ENCODE measurements at regions not wholly inside any gene's neighbourhood (a gene's known extent, or its start where the extent isn't known, plus 50 kb on each side); places are given as distances from the start of the nearest gene placed in this dataset.

- Histone ChIP-seq H3K4me3 (no peak overlapping the region), H3K9me1 (ENCODE audit: control insufficient read depth, insufficient read depth, low read length) (no peaks in the 10 kb centered on the region), H2AFZ (ENCODE audit: low read depth, low read length) (no peak overlapping the region), H3K79me2 (ENCODE audit: control insufficient read depth, insufficient read depth, low read length) (no peaks in the 10 kb centered on the region), H3K27ac (ENCODE audit: extremely low read depth, low read depth, low read length) (no peak overlapping the region), H4K20me1 (replicated peaks; ENCODE audit: control insufficient read depth, insufficient read depth, low read length) (no peaks in the 10 kb centered on the region), H3K27me3 (ENCODE audit: control insufficient read depth in 2 of 2, insufficient read depth in 2 of 2, low read length in 2 of 2) (no peaks in the 10 kb centered on the region), H3K4me1 (replicated peaks in 1 of 2; ENCODE audit: control insufficient read depth in 2 of 2, insufficient read depth in 2 of 2, low read length in 2 of 2) (no peaks in the 10 kb centered on the region), H3K36me3 (ENCODE audit: control insufficient read depth, insufficient read depth, low read length) (no peaks in the 10 kb centered on the region), H3K4me2 (ENCODE audit: insufficient read depth, low read length) (no peak overlapping the region), H3K9ac (ENCODE audit: insufficient read depth in 1 of 2, low read depth in 2 of 2, low read length in 2 of 2) (no peak overlapping the region), H3K9me3 (replicated peaks; ENCODE audit: control insufficient read depth, insufficient read depth, low read depth, low read length) (no peaks in the 10 kb centered on the region)
- intact Hi-C loops (cut with micrococcal nuclease), result no loop called here
- no peak for ATAC-seq
- POLR2A ChIA-PET, result no interaction called here
- WGBS (ENCODE audit: insufficient coverage, low coverage, missing lambda C conversion rate), result under 1% methylated on average over 20 of the region's 24 CpGs
- TF ChIP-seq YY1 (IDR thresholded peaks at IDR 0.05; ENCODE audit: borderline replicate concordance in 1 of 3, control insufficient read depth in 1 of 3, extremely low read depth in 1 of 3, insufficient read depth in 3 of 3, insufficient read length in 1 of 3, insufficient replicate concordance in 2 of 3, low read depth in 1 of 3, low read length in 2 of 3) (no peak), OTX1 (CRISPR knock-in tag; IDR thresholded peaks at IDR 0.05) (no peak)
- in situ Hi-C loops (cut with MboI), result no loop called here
- FAIRE-seq, result no peak
- CTCF ChIA-PET (ENCODE audit: low intra/inter-chr PET ratio), result no interaction called here
- no TSS peak for BruUV-seq (replicated peaks)
- no peak for DNase-seq (ENCODE audit: extremely low read depth in 1 of 4, low spot score in 3 of 4)
Measured at GRCh38 chr11:48880021-48880441, 103.7 kb downstream of the TRIM51G start.

- CTCF ChIA-PET (ENCODE audit: low intra/inter-chr PET ratio), result no interaction called here
- whole genome bisulfite sequencing (ENCODE audit: insufficient coverage, low coverage, missing lambda C conversion rate), result 2% methylated on average over 3 of the region's 3 CpGs
- H3K79me2 ChIP-seq (ENCODE audit: control insufficient read depth, insufficient read depth, low read length), result no peaks in the 10 kb centered on the region
- FAIRE-seq, result no peak
- no peak overlapping the region for H2AFZ ChIP-seq (ENCODE audit: low read depth, low read length)
- no peaks in the 10 kb centered on the region for H3K9me1 ChIP-seq (ENCODE audit: control insufficient read depth, insufficient read depth, low read length)
- H3K27me3 ChIP-seq (ENCODE audit: control insufficient read depth in 2 of 2, insufficient read depth in 2 of 2, low read length in 2 of 2), result no peaks in the 10 kb centered on the region
- H3K9ac ChIP-seq (ENCODE audit: insufficient read depth in 1 of 2, low read depth in 2 of 2, low read length in 2 of 2), result no peak overlapping the region
- H3K27ac ChIP-seq (ENCODE audit: extremely low read depth, low read depth, low read length), result no peak overlapping the region
- no TSS peak for BruUV-seq (replicated peaks)
- H3K4me2 ChIP-seq (ENCODE audit: insufficient read depth, low read length), result no peak overlapping the region
- intact Hi-C loops (cut with micrococcal nuclease), result no loop called here
- no peaks in the 10 kb centered on the region for H3K36me3 ChIP-seq (ENCODE audit: control insufficient read depth, insufficient read depth, low read length)
- H3K4me3 ChIP-seq, result no peak overlapping the region
- in situ Hi-C loops (cut with MboI), result no loop called here
- H3K4me1 ChIP-seq (replicated peaks in 1 of 2; ENCODE audit: control insufficient read depth in 2 of 2, insufficient read depth in 2 of 2, low read length in 2 of 2), result no peaks in the 10 kb centered on the region
- DNase-seq (ENCODE audit: extremely low read depth in 1 of 4, low spot score in 3 of 4), result no peak
- no peak for ATAC-seq
- no peaks in the 10 kb centered on the region for H4K20me1 ChIP-seq (replicated peaks; ENCODE audit: control insufficient read depth, insufficient read depth, low read length)
- POLR2A ChIA-PET, result no interaction called here
- H3K9me3 ChIP-seq (replicated peaks; ENCODE audit: control insufficient read depth, insufficient read depth, low read depth, low read length), result no peaks in the 10 kb centered on the region
- TF ChIP-seq ZNF217 (CRISPR knock-in tag; IDR thresholded peaks at IDR 0.05), result no peak
- TF ChIP-seq ZNF830 (CRISPR knock-in tag; IDR thresholded peaks at IDR 0.05), result no peak
- TF ChIP-seq KDM2B (CRISPR knock-in tag; IDR thresholded peaks at IDR 0.05), result no peak
- TF ChIP-seq ZNF253 (CRISPR knock-in tag; conservative IDR thresholded peaks at IDR 0.05), result no peak
- TF ChIP-seq E2F3 (CRISPR knock-in tag; IDR thresholded peaks at IDR 0.05), result no peak
- no peak for TF ChIP-seq PTRF (tag; IDR thresholded peaks at IDR 0.05)
- no peak for TF ChIP-seq ZNF175 (CRISPR knock-in tag; IDR thresholded peaks at IDR 0.05; ENCODE audit: low read depth)
- TF ChIP-seq USF1 (CRISPR knock-in tag; IDR thresholded peaks at IDR 0.05), result no peak
- TF ChIP-seq CBX2 (IDR thresholded peaks at IDR 0.05; ENCODE audit: insufficient read depth, low read length, poor library complexity, severe bottlenecking), result no peak
- no peak for TF ChIP-seq ZNF134 (CRISPR knock-in tag; conservative IDR thresholded peaks at IDR 0.05)
- no peak for TF ChIP-seq NFE2 (IDR thresholded peaks at IDR 0.05; ENCODE audit: low read depth)
- no peak for TF ChIP-seq ZBTB34 (CRISPR knock-in tag; IDR thresholded peaks at IDR 0.05)
- TF ChIP-seq HDGF (IDR thresholded peaks at IDR 0.05), result no peak
- no peak for TF ChIP-seq TCFL5 (CRISPR knock-in tag; conservative IDR thresholded peaks at IDR 0.05)
- no peak for TF ChIP-seq GABPB2 (CRISPR knock-in tag; conservative IDR thresholded peaks at IDR 0.05)
Measured at GRCh38 chr11:48879256-48879655, 104.4 kb downstream of the TRIM51G start.

All from K562 (cell line).